CD4-positive, alpha-beta T cell treated with Interleukin-4 for 1 hour (primary cell): ENCODE measurements at regions not wholly inside any gene's neighbourhood (a gene's known extent, or its start where the extent isn't known, plus 50 kb on each side); places are given as distances from the start of the nearest gene placed in this dataset.

Experiments
- DNase-seq, 2 donors: peaks; one replicate each; pipeline ENCODE4 v3.0.0-alpha.2; 2020 to 2022

DNA sequence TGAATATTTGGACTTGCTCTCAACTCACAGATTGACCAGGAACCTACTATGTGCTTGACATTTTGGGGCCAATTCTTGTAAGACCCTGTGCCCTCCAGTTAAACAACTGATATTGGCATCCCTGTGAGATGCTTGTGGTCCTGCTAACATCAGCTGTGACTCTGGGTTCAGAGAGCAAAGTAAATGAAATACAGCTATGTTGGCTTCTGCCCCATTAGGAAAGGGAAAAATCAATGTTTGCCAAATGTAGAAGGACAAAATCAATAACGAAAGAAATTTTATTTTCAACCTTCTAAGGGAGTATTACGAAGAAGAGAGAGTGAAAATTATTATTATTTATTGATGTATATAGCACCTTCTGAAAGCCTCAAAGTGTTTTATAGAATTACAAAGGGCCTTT, 266.9 kb upstream of the ARID1B start:
- no peak for DNase-seq

DNA sequence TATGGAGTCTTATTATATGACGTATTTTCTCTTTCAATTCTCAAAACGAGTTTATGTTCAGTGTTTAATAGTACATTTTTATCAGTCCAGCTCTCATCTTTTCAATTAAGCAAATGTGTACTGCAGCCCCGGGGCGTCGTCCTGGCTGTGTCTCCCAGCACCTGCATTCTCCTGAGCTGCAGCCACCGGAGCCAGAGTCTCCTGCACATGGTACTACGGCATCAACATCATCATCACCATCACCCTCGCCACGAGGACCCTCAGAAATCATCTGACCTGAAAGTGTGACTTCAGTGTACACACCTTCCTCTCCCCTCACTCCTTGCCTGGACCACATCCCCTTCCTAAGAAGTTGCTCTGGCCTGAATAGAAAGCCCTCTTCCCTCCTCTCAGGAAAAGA, 267.7 kb upstream of the ARID1B start:
- DNase-seq = no peak

DNA sequence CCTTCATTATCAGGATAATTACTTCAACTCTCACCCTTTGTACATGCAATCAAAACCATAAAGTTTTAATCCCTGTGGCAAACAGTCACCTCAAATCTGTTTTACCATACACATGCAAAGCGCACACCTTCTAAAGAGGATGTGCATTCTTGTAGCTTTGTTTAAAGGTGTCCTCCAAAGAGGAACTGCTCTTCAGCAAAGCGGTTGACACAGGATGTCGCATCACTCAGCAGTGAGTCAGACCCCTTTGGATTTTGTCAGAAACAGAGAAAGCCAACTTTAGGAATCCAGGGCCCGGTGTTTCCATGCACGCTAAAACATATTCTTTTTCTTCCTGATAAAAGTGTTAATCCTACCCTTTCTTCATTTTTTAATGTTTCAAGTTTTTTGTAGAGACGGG, 268.3 kb upstream of the ARID1B start:
- DNase-seq = no peak

DNA sequence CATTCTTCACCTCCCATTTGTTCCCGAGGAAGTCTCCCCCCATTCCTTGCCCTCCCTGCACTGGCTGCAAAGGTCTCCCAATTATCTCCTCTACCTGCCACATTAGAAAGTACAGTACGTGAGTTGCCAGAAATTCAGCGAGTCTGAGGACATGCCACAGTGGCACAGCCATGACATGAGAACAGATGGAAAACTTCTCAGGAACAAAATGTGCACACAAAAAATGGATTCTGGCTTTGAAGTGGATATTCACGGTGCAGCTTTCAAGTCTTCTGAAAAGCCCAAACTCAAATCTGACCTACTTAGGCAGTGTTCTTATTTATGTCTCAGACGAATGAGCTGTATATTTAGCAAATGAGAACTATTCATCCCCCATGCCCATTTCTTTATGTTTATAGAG, 269.1 kb upstream of the ARID1B start:
- DNase-seq = no peak

DNA sequence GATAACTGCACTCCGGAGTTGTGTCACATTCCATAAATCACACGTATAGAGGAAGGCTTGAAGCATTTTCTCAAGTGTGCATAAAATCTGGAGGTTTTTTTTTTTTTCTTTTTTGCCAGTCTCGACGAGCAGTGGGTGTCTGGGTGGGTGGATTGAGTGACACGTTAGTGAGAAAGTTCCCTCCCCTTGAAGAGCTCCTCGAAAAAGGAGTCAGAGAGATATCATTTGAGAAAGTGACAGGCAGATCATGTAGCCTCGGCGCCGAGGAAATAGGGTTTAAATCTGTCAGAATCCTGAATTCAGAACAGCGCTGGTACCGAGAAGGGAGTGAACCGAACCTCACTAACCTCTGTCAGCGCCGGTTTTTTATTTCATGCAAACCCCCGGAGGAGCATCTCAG, 269.5 kb upstream of the ARID1B start:
- no peak for DNase-seq

DNA sequence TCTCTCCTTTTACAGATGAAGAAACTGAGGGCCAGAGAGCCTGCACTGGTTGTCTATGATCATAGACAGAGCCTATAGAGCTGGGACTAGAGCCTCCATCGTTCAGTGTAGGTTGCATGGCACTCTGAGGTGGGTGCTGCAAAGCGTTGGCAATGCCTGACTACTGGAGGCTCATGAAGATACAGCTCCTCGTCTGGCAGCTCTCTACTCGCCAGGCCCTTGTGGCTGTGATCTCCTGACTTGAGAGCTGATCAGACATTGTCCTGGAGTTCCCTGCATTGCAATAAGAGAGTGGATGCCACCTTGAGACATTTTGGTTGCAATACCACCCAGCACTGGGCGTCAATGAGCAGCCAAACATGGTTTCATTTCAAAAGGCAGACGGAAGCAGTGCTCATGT, 270.1 kb upstream of the ARID1B start:
- no peak for DNase-seq

DNA sequence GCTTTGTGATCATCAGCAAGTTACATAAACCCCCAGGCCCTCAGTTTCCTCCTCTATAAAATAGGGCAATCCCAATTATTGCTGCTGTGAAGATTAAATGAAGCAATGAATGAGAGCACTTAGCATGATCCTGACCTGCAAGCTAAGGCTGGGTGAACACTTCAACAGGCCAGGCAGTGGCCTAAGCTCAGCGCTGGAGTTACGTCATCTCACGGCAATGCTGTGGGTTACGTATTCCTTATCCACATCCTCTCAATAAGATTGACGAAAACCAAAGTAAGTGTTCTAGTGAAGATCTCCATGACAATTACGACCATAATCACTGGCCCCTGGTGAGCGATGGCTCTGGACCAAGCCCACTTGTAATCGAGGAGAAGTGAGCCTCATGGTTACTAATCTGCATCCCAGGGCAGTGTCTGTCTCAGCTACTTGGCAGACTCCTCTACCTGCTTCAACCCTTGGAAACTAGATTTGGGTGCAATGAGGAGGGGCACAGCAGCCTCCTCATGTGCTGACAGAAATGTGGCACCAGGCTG, 274.1 kb upstream of the ARID1B start:
- no peak for DNase-seq

DNA sequence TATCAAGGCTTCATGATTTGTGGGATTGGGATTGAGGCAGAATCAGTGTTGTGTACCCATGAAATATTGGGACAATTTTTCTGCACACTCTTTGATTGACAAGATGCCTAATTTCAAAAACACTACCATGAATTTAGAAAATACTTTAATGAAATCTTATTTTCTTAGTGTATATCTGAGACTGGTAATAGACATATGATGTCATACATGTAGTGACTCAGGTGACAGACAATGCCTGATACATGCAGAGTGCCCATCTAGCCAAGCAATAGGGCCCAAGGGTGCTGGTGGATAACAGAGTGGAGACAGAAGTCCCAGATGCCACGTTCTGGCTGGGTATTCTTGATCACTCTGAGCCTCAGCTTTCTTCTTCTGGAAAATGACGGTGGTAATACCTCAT, 279.6 kb upstream of the ARID1B start:
- no peak for DNase-seq

DNA sequence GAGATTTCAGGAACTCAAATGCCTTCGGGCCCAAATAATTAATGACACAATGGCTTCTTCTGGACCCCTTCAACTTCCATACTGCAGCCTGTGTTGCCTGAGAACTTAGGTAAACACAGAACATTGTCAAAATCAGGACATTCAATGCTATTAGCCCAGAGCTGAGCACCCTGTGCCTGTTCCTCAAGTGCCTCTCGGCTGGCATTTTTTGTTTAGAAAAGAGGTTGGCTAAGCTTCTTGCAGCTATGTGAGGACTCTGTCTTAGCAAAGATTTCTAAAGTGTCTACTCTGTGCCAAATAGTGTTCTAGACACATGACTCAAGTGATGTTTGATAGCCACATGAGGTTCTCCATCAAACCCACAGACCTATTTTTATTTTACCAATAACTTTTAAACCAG, 289.3 kb upstream of the ARID1B start:
- DNase-seq = no peak

DNA sequence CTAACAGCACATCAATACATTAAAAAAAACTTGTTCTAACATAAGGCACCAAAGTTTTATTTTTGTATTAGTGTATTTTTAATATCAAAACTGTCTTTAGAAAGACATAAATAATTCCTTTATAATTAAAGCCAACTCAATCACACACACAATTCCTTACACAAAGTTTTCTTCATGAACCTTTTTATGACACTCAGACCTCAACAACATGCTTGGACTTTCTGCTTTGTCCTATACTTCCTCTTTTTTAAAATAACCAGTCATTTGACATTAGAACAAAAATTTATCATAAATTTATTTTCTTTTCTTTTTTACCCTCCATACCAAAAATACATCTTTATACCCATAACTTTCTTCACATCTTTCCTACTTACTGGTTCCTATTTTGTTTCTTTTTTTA, 292.0 kb upstream of the ARID1B start:
- no peak for DNase-seq

DNA sequence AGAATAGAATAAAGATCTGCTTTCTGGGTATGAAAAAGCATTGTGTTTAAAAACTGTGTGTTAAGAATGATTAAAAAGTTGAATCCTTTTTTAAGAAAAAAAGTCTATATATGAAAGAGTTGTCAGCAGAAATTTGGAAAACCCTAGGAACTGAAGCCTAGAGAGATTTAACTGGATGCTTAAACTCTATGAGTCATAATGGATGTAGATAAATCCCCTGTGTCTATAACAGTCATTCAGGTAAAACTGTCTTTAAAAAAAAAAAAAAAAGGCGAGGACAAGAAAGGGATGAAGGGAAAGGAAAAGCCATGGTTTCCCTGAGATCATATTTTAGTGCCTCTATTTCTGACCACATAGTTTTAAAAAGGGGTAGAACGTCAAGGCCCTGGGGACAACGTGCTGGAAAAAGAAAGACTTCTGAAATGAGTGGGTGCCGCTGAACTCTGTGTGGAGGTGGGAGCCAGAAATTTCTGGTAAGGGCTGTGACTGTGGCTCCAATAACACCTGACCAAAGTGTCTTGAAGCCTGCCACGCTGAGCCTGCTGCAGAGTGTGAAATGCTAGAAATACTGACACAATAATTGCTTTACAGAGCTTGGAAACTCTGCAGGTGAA, 302.6 kb upstream of the ARID1B start:
- DNase-seq = no peak

DNA sequence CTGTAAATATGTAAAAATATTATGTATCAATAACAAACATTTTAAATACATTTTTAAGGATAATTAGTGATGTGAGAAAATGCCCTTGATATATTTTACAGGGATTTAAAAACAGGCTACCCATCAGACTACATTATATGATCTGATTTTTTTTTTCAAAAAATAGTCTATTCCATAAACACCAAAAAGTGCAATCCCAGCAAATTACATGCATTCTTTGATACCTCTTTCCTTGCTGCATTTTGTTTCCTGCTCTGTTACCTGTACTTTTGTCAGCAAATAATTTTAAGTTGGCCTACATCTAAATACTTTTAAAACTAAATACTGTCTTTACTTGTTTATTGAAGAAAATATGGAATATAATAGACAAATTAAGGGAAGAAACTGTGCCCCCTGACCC, 306.2 kb upstream of the ARID1B start:
- no peak for DNase-seq

DNA sequence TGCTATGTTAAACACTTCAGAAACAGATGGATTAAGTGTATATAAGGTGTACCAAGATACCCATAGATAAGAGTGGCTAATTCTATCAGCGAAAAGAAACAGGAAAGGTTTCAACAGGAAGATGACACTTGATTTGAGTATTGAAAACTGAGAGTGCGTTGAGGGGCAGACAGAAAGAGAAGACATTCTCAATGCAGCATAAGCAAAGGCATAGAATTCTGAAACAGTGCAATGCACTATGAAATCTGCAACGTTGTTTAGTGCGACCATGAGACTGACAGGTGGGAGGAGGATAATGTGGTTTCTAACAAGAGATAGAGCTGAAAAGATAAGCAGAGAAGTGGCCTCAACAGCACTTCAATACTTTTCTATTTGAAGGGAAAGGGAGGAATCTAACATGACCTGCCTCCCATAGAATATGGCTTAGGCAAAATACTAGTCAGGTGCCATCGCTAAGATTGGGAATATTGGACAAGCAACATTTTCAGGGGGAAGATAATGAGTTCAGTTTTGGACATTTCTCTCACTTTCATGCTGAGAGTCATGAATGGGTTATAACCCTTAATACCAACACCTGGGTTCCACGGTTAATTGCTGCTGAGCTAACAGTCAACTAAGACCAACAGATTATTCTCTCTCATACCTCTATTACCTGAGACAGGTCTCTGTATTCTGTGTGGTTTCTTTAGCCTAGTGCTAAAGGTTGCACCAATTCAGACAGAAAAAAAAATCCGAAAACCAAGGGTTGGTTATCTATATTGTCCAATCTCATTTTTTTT, 312.9 kb upstream of the ARID1B start:
- DNase-seq = no peak

DNA sequence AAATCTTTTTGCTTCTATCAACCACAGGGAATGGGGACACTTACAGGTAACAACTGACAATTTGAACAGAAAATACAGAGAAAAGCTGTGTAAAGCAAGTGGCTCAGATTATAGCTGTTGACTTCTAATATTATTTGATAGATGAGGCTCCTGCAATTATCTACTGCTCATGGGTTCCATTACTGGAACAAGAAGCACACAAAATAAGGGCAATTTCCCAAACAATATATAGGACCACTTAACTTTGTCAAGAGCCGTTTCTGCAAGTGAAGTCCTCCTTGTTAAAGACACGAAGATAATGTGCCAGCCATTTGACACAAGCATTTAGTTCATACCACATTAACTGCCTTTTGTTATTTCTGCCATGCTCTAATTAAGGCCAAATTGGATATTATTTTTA, 315.5 kb upstream of the ARID1B start:
- DNase-seq = no peak

DNA sequence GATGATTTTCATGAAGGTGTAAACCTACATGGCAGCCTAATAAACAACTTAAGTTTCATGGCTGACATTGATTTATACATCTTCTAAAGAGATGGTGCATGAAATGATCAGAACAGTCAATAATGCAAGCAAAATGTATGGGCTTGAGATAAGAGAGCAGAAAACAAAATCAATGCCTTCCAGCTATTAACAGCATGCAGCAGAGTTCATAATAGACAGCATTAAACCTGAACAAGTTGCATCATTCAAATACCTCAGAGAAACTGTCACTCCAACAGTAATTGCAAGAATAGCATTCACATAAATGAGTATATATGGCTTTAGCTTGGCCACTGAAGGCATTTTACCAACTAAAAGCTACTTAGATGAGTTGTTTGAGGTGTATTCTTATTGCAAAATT, 319.6 kb upstream of the ARID1B start:
- DNase-seq = no peak

DNA sequence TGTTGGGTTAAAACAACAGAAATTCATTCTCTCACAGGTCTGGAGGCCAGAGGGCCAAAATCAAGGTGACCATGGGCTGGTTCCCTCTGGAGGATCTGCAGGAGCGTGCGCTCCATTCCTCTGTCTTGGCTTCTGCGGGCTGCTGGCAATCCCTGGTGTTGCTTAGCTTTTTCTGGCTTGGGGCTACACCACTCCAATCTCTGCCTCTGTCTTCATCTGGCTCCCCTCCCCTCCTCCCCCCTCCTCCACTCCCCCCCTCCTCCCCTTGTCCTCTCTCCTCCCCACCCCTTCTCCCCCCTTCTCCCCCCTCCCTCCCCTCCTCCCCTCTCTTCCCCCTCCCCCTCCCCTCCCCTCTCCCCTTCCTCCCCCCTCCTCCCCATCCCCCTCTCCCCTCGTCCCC, 321.3 kb upstream of the ARID1B start:
- no peak for DNase-seq

DNA sequence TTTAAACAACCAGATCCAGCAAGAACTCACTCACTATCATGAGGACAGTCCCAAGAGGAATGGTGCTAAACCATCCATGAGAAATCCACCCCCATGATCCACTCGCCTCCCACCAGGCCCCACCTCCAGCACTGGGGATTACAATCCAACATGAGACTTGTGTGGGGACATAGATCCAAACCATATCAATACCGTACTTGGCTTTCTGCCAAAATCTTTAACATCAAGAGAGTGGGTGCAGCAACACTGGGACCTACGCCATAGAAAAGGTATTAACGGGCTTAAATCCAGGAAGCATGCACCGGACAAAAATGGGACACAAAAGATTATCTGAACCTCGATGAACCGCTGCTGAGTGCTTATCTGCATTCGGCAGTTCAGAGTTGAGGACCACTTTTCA, 322.3 kb upstream of the ARID1B start:
- DNase-seq = no peak

DNA sequence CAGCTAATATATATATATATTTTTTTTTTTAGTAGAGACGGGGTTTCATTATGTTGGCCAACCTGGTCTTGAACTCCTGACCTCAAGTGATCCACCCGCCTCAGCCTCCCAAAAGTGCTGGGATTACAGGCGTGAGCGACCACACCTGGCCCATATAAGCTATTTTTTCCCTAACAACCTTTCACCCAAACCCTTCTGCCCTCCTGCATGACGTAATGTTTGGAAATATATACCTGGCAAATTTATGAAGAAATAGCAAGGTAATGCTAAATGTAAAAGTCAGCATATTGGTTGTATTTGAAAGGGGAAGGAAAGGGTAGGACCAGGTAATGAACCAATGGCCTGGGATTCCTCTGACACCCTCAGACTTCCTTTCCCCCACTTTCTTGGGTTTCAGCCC, 325.5 kb upstream of the ARID1B start:
- DNase-seq = no peak

DNA sequence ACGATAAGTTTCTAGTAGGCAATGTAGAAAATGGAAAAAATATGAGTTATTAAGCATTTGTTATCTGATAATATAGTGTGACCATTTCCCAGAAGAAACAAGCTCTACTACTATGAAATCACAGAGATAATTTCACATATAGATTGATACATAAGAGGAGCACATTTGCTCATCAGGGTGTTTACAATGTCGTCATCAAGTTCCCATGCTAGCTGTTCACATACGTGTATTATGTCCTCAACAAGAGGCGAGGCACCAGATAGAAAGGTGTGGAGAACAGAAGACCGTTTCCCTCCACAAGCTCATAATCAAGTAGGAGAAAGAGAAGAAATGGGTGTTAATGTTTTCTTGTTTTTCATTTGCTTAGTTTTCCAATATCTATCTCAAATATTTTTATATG, 326.1 kb upstream of the ARID1B start:
- DNase-seq = no peak

DNA sequence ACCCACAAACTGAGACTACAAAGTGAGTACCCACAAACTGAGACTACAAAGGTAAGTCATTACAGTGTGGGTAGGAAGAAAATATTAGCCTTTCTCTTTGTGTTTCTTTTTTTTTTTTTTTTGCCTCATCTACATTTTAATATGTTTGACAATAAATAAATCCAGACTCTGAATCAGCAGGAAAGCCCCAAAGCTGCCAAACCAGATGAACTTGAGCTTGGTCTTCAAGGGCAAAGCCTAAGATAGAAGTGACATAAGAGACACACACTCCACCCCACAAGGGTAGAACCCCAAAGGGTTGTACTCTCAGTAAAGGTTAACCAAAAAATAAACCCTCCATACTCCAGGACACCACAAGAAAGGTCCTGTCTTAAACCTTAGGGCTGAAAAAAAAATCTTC, 326.8 kb upstream of the ARID1B start:
- DNase-seq = no peak

DNA sequence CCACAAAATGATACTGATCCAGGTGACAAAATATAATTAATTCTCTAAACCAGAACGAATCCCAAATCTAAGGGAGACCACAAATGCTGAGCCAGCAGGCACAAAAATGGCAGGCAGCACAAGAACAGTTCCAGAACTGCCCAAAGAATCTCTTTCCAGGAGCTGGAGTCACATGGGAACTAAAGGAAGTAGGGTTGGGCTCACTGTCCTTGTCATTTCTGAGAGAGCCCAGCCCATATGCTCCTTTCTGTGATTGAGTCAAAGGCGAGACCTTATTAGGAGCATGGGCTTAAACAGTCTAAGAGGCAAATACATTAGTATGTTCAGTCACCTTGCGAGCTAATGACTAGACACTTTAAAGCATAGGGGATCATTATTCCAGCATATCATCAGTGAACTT, 327.6 kb upstream of the ARID1B start:
- no peak for DNase-seq

DNA sequence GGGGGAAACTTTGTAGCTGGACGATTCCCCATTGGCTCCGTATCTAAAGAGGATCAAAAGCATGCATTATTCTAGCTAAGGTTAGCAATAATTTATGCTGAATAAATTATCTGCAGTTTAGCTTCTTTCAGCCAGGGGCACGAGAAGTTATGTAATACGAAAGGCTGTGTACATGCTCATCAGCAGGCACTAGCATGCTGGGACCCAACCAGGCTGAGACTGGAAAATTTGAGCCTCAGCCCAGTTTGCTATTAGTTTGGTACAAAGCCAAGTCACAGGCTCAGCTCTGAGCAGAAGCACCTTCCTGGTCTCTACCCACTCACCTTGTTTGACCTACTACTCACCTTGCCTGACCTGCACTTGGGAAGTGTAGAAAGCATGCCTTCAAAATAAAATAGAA, 328.1 kb upstream of the ARID1B start:
- DNase-seq = no peak

DNA sequence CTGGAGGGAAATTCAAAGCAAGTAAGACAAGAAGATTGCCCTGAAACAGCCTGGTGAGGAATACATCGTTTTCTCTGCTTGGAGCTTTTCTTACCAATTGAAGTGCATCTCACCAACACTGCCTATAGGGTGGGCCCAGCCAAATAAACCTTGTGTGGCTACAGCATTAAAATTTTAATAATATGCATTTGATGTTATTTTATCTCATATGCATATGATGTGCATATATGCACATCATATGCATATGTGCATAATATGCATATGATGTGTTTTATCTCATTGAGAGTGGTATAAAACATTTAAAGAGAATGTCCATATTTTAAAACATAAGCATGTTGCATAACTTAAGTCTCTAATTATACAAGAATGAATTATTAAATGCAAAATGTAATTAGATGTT, 328.6 kb upstream of the ARID1B start:
- no peak for DNase-seq

DNA sequence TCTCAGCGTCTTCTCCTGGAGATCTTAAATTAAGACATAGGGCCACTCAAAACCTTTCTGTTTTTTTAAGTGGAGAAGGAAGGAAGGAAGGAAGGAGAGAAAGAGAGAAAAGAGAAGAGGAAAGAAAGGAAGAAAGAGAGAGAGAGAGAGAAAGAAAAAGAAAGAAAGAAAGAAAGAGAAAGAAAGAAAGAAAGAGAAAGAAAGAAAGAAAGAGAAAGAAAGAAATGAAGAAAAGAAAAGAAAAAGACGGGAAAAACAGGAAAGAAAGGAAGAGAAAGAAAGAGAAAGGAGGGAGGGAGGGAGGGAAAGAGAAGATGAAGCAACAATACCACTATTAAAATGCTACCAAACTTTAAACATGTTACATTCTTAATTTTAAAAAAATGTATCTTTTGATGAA, 336.5 kb upstream of the ARID1B start:
- no peak for DNase-seq

DNA sequence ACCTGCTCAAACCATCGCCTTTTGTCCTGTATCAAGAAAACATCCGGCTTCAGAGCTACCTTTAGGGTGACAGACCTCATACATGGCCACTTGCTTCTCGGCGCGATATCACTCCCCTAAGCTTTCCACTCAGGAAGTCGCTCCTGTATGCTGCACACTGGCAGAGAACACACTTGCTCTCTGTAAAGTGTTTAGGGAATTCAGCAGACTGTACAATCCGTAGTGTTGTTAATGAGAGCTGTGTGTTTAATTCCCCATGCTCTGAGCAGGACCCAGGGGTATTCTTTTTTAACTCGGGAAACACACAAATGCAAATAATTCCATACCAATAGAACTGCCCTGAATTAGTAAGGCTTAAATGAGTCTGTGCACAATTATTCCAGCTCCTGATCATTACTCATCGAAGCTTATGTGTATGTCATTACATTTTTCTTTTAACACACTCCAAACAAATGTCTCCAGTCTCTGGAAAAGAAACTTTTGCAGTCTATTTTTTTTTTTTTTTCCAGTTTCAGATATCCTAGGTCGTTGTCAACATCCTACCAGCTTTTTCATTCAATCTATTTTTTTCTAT, 338.7 kb upstream of the ARID1B start:
- no peak for DNase-seq
